ENCODE measurements at regions not wholly inside any gene's neighbourhood (a gene's known extent, or its start where the extent isn't known, plus 50 kb on each side); places are given as distances from the start of the nearest gene placed in this dataset.

DNA sequence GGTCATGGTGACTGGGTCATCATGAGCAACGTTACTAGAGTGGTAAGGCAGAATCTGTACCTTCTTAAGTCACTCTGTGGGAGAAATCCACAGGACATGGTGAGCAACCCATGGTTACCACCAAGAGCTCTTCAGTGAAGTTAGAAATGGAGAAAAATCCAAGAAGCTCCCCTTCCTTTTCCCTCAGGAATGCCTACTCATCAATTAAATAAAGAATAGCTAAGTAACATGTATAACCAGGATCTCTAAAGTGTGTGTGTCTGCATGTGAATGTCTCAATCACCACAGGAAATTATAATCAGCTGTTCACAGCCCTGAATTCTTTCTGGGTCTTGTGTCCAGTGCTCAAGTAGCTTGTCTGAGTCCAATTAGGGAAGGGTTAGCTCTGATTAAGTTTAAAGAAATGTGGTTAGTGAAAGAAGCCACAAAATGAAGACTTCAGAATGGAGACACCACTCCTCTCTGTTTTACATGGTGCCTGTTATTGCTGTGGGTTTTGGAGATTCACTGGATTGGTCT, 73.2 kb downstream of the SEM1 start:
- TF ChIP-seq CTCF (IDR thresholded peaks at IDR 0.05; ENCODE audit: low read depth, low read length) (no peak), EZH2phosphoT487 (IDR thresholded peaks at IDR 0.05; ENCODE audit: low read depth) (no peak)
